A549 (cell line): ENCODE measurements at regions not wholly inside any gene's neighbourhood (a gene's known extent, or its start where the extent isn't known, plus 50 kb on each side); places are given as distances from the start of the nearest gene placed in this dataset.

Experiments
- ATAC-seq, 2 experiments: fragments of 200-7000 bp in 1 of 2; fragments of >200 bp in 1 of 2; cut with Nextera tagmentation in 1 of 2; cut with Tn5 transposase in 1 of 2; 3 replicates each; pipeline versions ENCODE4 v1.8.0 to v1.9.1; 2018 to 2020; ENCODE audit warnings: mild to moderate bottlenecking in 1 of 2, moderate library complexity in 1 of 2
- CTCF ChIA-PET: fragments of 300-600 bp; sonication (Branson Sonifier 250); formaldehyde crosslinking; extraction: SDS; loops from one replicate; lab custom pipeline; 2021; ENCODE audit warnings: antibody characterized with exemption, inconsistent platforms; lab: Yijun Ruan, JAX
- POLR2A ChIA-PET: fragments of 350-600 bp; formaldehyde crosslinking; extraction: SDS; loops from one replicate; lab custom pipeline; 2021; ENCODE audit warnings: antibody characterized with exemption, inconsistent platforms; lab: Yijun Ruan, JAX
- DNase-seq, 2 experiments: peaks; one replicate each; pipeline versions ENCODE4 v3.0.0 to v3.0.0-alpha.2; 2011 to 2016; ENCODE audit warnings: low read depth in 1 of 2, low spot score in 1 of 2
- FAIRE-seq: peaks from 2 replicates; lab custom pipeline; 2011; peaks lifted over from hg19 to GRCh38; lab: Jason Lieb, UNC
- H3K27ac ChIP-seq, 2 experiments: fragments of >200 bp; sonication (Bioruptor Twin); formaldehyde crosslinking; 3 replicates each; pipeline ENCODE4 v1.5.1; 2016 to 2017
- H3K4me1 ChIP-seq: fragments of >200 bp; sonication (Bioruptor Twin); formaldehyde crosslinking; 3 replicates; pipeline ENCODE4 v1.6.1; 2016
- H3K4me2 ChIP-seq: fragments of >200 bp; sonication (Bioruptor Twin); formaldehyde crosslinking; 3 replicates; pipeline ENCODE4 v1.6.1; 2016
- H3K4me3 ChIP-seq: fragments of >200 bp; sonication (Bioruptor Twin); formaldehyde crosslinking; 3 replicates; pipeline ENCODE4 v1.5.1; 2016
- H3K9me3 ChIP-seq: fragments of >200 bp; sonication (Bioruptor Twin); formaldehyde crosslinking; 3 replicates; pipeline ENCODE4 v1.6.1; 2016
- BHLHE40 ChIP-seq: IDR thresholded peaks from 2 replicates; pipeline ENCODE4 v1.6.1; 2012; ENCODE audit warnings: low read depth, low read length, inconsistent platforms
- CHD2 ChIP-seq: fragments of 150-350 bp; IDR thresholded peaks from 2 replicates; pipeline ENCODE4 v1.6.1; 2014; ENCODE audit warnings: low read length; ENCODE audit not compliant: partially characterized antibody
- CHD4 ChIP-seq: fragments of 200-600 bp; sonication (generic); IDR thresholded peaks from 2 replicates; pipeline ENCODE4 v1.6.1; 2016; ENCODE audit warnings: antibody characterized with exemption, mild to moderate bottlenecking, borderline replicate concordance
- EHF ChIP-seq: fragments of 250-450 bp; sonication (Bioruptor Pico); IDR thresholded peaks from 2 replicates; pipeline ENCODE4 v1.5.0; 2020; ENCODE audit warnings: mild to moderate bottlenecking
- EHMT2 ChIP-seq: fragments of 200-600 bp; sonication (generic); IDR thresholded peaks from 2 replicates; pipeline ENCODE4 v1.6.1; 2016; ENCODE audit warnings: antibody characterized with exemption, low read depth, mild to moderate bottlenecking, moderate library complexity
- EP300 ChIP-seq, 2 experiments: fragments of >200 bp; sonication (Bioruptor Twin); formaldehyde crosslinking; IDR thresholded peaks; 2 replicates in 1 of 2; 3 replicates in 1 of 2; pipeline ENCODE4 v1.6.1; 2016 to 2017
- ESRRA ChIP-seq: fragments of 150-350 bp; IDR thresholded peaks from 2 replicates; pipeline ENCODE4 v1.6.1; 2014; ENCODE audit warnings: mild to moderate bottlenecking, low read length, borderline replicate concordance
- FOSL2 ChIP-seq, 2 experiments: fragments of 450-650 bp in 1 of 2; fragments of >200 bp in 1 of 2; sonication (Bioruptor Twin) in 1 of 2; formaldehyde crosslinking; IDR thresholded peaks; 2 replicates each; pipeline versions ENCODE4 v1.5.0 to v1.6.1; 2016 to 2020; ENCODE audit warnings: mild to moderate bottlenecking in 1 of 2, moderate library complexity in 1 of 2
- HDAC2 ChIP-seq: fragments of 200-600 bp; sonication (generic); IDR thresholded peaks from 2 replicates; pipeline ENCODE4 v1.6.1; 2016
- HOXB13 ChIP-seq: fragments of 250-450 bp; sonication (Bioruptor Pico); IDR thresholded peaks from 2 replicates; pipeline ENCODE4 v1.5.0; 2020; ENCODE audit warnings: low read depth, mild to moderate bottlenecking, moderate library complexity
- JUNB ChIP-seq: fragments of >200 bp; sonication (Bioruptor Twin); formaldehyde crosslinking; IDR thresholded peaks from 2 replicates; pipeline ENCODE4 v1.6.1; 2016
- KDM5A ChIP-seq: fragments of 200-600 bp; sonication (generic); IDR thresholded peaks from 2 replicates; pipeline ENCODE4 v1.6.1; 2016; ENCODE audit warnings: antibody characterized with exemption, mild to moderate bottlenecking
- MAFK ChIP-seq: fragments of 450-650 bp; IDR thresholded peaks from 2 replicates; pipeline ENCODE4 v1.6.1; 2014; ENCODE audit not compliant: partially characterized antibody
- MYC ChIP-seq: IDR thresholded peaks from 2 replicates; pipeline ENCODE4 v1.6.1; 2012; ENCODE audit warnings: mild to moderate bottlenecking, inconsistent platforms, low read length, improper control_type of control experiment, borderline replicate concordance
- NPAS2 ChIP-seq: fragments of 250-450 bp; sonication (Bioruptor Pico); IDR thresholded peaks from 2 replicates; pipeline ENCODE4 v1.8.0; 2022; ENCODE audit warnings: mild to moderate bottlenecking, moderate library complexity, borderline replicate concordance
- PHF8 ChIP-seq: fragments of 200-600 bp; sonication (generic); IDR thresholded peaks from 2 replicates; pipeline ENCODE4 v1.6.1; 2016; ENCODE audit warnings: low read depth, mild to moderate bottlenecking, antibody characterized with exemption, moderate library complexity, borderline replicate concordance
- POLR2A ChIP-seq: IDR thresholded peaks from 2 replicates; pipeline ENCODE4 v1.6.1; 2012; ENCODE audit warnings: mild to moderate bottlenecking, low read length
- POLR2AphosphoS2 ChIP-seq: conservative IDR thresholded peaks from 2 replicates; pipeline ENCODE4 v1.6.1; 2012; ENCODE audit warnings: low read length, improper control_type of control experiment, inconsistent platforms
- RAD21 ChIP-seq, 2 experiments: fragments of >200 bp in 1 of 2; sonication (Bioruptor Twin) in 1 of 2; formaldehyde crosslinking in 1 of 2; IDR thresholded peaks in 1 of 2; conservative IDR thresholded peaks in 1 of 2; 2 replicates in 1 of 2; 3 replicates in 1 of 2; pipeline ENCODE4 v1.6.1; 2012 to 2018; ENCODE audit warnings: inconsistent platforms in 1 of 2
- RARB ChIP-seq: fragments of 250-450 bp; sonication (Bioruptor Pico); IDR thresholded peaks from 2 replicates; pipeline ENCODE4 v1.8.0; 2021; ENCODE audit warnings: mild to moderate bottlenecking, moderate library complexity
- RCOR1 ChIP-seq: fragments of 150-350 bp; IDR thresholded peaks from 2 replicates; pipeline ENCODE4 v1.6.1; 2014; ENCODE audit warnings: antibody characterized with exemption, low read length, low read depth
- RNF2 ChIP-seq: fragments of 200-600 bp; sonication (generic); IDR thresholded peaks from 2 replicates; pipeline ENCODE4 v1.6.1; 2016; ENCODE audit warnings: low read depth, mild to moderate bottlenecking, antibody characterized with exemption, moderate library complexity, borderline replicate concordance
- SMC3 ChIP-seq: fragments of >200 bp; sonication (Bioruptor Twin); formaldehyde crosslinking; IDR thresholded peaks from 3 replicates; pipeline ENCODE4 v1.6.1; 2018; ENCODE audit warnings: inconsistent platforms
- SREBF2 ChIP-seq: fragments of 450-650 bp; IDR thresholded peaks from 2 replicates; pipeline ENCODE4 v1.6.1; 2014; ENCODE audit warnings: mild to moderate bottlenecking, moderate library complexity
- TFCP2L1 ChIP-seq: fragments of 250-450 bp; sonication (Bioruptor Pico); IDR thresholded peaks from 2 replicates; pipeline ENCODE4 v1.5.0; 2021; ENCODE audit warnings: mild to moderate bottlenecking
- ZC3H11A ChIP-seq: fragments of 450-650 bp; IDR thresholded peaks from 2 replicates; pipeline ENCODE4 v1.6.1; 2014; ENCODE audit warnings: antibody characterized with exemption, mild to moderate bottlenecking
- WGBS: methylation state at CpG from one replicate; pipeline ENCODE4 v1.1.6; 2017; ENCODE audit errors: missing lambda C conversion rate; 5-methylcytosine and 5-hydroxymethylcytosine counted together
- TF ChIP-seq, protein P1 (sequence below): IDR thresholded peaks from 2 replicates; pipeline ENCODE4 v1.6.1; 2012
- TF ChIP-seq, protein P2 (sequence below): fragments of 450-650 bp; IDR thresholded peaks from 2 replicates; pipeline ENCODE4 v1.6.1; 2014; ENCODE audit warnings: antibody characterized with exemption
- TF ChIP-seq, protein P3 (sequence below): IDR thresholded peaks from 2 replicates; pipeline ENCODE4 v1.6.1; 2012; ENCODE audit warnings: low read depth, borderline replicate concordance
- TF ChIP-seq, protein P4 (sequence below): fragments of 250-450 bp; sonication (Bioruptor Pico); IDR thresholded peaks from 2 replicates; pipeline ENCODE4 v1.5.0; 2021; ENCODE audit warnings: mild to moderate bottlenecking, moderate library complexity, borderline replicate concordance

DNA sequence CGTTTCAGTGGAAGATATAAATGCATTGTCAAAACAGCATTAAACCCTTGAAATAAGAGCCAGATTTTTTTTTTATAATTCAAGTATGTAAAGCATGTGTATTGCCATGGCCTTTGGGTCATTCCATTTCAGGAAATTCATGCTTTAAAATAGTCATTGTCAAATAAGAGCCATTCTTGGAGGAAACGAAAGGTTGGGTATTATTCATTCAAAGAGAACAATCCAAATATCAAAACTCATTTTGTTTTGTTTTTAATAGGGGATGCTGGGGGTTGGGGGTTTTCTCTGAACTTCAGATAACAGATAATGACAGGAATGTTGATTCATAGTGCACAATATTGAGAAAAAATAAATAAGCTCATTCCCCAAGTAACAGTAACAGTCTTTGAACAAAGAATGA, 174.4 kb upstream of the NUDT4 start:
- POLR2A ChIA-PET, result no interaction called here
- no peak for FAIRE-seq
- peaks cover 9% of the 10 kb centered on the region for H3K4me1 ChIP-seq

DNA sequence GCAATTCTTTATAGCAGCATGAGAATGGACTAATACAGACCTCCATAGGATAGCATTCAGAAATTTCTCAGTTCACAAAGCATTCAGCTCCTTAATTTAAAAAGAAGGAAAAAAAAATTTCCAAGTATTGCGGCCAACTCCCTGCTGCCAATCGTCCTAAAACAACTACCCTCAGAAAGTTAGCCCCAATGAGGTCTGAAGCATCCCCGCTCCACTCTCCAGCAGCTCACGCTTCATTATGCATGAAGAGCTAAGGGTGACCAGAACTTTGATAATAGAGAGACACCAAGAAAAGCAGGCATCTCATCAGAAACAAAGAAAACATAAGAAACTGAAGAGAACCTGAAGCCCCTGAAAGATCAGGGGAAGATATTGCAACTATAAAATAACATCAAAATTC, 172.8 kb upstream of the NUDT4 start:
- POLR2A ChIA-PET, result no interaction called here
- TF ChIP-seq ZC3H11A, result no peak
- TF ChIP-seq KDM5A, result no peak
- 55% methylated on average over 4 of the region's 4 CpGs for WGBS
- CTCF ChIA-PET, result interaction anchor here (2.3 kb wide), 1 partner anchor 11 kb away, joined by 5 read pairs; no protein-coding TSS in a partner anchor
- no peaks in the 10 kb centered on the region for H3K4me1 ChIP-seq
- H3K4me2 ChIP-seq, result no peak overlapping the region
- FAIRE-seq, result no peak
- no peak overlapping the region for H3K27ac ChIP-seq
- no peak overlapping the region for H3K4me3 ChIP-seq
- ATAC-seq, result no peak
- no peaks in the 10 kb centered on the region for H3K9me3 ChIP-seq
- no peak for DNase-seq

More for the DNA sequence above, 174.4 kb upstream of the NUDT4 start:
- H3K4me3 ChIP-seq, result no peak overlapping the region
- ATAC-seq (no peak), DNase-seq (no peak)
- CTCF ChIA-PET, result interaction anchor here (1.0 to 2.3 kb wide), 3 partner anchors 12 to 26 kb away, joined by 3 to 5 read pairs (median 3); no protein-coding TSS in a partner anchor
- TF ChIP-seq SMC3 (no peak), POLR2AphosphoS2 (no peak), TFCP2L1 (CRISPR knock-in tag) (no peak), POLR2A (no peak), MAFK (no peak), ESRRA (no peak), RNF2 (no peak), RAD21 (conservative IDR thresholded peaks at IDR 0.05 in 1 of 2, IDR thresholded peaks at IDR 0.05 in 1 of 2) (no peak), PHF8 (no peak), NPAS2 (CRISPR knock-in tag) (no peak), SREBF2 (no peak), EP300 (IDR thresholded peaks at IDR 0.05) (no peak), HDAC2 (no peak), CHD2 (no peak)
- TF ChIP-seq, protein P1, sequence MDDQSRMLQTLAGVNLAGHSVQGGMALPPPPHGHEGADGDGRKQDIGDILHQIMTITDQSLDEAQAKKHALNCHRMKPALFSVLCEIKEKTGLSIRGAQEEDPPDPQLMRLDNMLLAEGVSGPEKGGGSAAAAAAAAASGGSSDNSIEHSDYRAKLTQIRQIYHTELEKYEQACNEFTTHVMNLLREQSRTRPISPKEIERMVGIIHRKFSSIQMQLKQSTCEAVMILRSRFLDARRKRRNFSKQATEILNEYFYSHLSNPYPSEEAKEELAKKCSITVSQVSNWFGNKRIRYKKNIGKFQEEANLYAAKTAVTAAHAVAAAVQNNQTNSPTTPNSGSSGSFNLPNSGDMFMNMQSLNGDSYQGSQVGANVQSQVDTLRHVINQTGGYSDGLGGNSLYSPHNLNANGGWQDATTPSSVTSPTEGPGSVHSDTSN, result no peak
- TF ChIP-seq, protein P2, sequence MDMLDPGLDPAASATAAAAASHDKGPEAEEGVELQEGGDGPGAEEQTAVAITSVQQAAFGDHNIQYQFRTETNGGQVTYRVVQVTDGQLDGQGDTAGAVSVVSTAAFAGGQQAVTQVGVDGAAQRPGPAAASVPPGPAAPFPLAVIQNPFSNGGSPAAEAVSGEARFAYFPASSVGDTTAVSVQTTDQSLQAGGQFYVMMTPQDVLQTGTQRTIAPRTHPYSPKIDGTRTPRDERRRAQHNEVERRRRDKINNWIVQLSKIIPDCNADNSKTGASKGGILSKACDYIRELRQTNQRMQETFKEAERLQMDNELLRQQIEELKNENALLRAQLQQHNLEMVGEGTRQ, result no peak
- no peaks in the 10 kb centered on the region for H3K9me3 ChIP-seq
- WGBS, result 19% methylated on average over 2 of the region's 2 CpGs
- H3K4me2 ChIP-seq, result no peak overlapping the region
- no peak overlapping the region for H3K27ac ChIP-seq

DNA sequence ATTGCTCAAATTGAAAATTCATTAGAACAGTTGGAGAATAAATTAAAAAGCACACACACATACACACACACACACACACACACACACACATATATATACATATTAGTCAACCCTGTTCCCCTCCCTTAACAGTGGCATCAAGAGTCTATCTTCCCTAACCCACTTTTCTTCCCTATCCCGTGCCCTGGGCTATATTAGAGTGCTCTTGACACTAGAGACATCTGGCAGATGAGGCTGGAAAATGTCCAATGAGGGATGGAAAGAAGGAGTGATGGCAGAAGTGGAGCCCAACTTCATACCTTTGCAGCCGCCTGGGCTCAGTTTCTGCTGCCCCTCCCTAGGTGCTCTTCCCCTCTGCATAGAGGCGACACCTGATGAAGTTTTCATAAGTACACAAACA, 172.4 kb upstream of the NUDT4 start:
- 53% methylated on average over 3 of the region's 3 CpGs for WGBS
- Histone ChIP-seq H3K27ac (no peak overlapping the region), H3K4me3 (no peak overlapping the region), H3K4me1 (no peaks in the 10 kb centered on the region), H3K9me3 (no peaks in the 10 kb centered on the region), H3K4me2 (no peak overlapping the region)
- POLR2A ChIA-PET, result no interaction called here
- ATAC-seq (no peak), FAIRE-seq (no peak), DNase-seq (no peak)
- CTCF ChIA-PET, result no interaction called here
- TF ChIP-seq JUNB (no peak), MAFK (no peak), EHMT2 (no peak), BHLHE40 (no peak), RARB (CRISPR knock-in tag) (no peak), RNF2 (no peak), RCOR1 (no peak), HOXB13 (no peak), SMC3 (no peak), FOSL2 (IDR thresholded peaks at IDR 0.05) (no peak), FOSL2 (CRISPR knock-in tag; IDR thresholded peaks at IDR 0.05) (no peak), CHD4 (no peak), NPAS2 (CRISPR knock-in tag) (no peak), EHF (CRISPR knock-in tag) (no peak), MYC (no peak), PHF8 (no peak)
- TF ChIP-seq, protein P3, sequence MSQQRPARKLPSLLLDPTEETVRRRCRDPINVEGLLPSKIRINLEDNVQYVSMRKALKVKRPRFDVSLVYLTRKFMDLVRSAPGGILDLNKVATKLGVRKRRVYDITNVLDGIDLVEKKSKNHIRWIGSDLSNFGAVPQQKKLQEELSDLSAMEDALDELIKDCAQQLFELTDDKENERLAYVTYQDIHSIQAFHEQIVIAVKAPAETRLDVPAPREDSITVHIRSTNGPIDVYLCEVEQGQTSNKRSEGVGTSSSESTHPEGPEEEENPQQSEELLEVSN, result no peak
- TF ChIP-seq, protein P4, sequence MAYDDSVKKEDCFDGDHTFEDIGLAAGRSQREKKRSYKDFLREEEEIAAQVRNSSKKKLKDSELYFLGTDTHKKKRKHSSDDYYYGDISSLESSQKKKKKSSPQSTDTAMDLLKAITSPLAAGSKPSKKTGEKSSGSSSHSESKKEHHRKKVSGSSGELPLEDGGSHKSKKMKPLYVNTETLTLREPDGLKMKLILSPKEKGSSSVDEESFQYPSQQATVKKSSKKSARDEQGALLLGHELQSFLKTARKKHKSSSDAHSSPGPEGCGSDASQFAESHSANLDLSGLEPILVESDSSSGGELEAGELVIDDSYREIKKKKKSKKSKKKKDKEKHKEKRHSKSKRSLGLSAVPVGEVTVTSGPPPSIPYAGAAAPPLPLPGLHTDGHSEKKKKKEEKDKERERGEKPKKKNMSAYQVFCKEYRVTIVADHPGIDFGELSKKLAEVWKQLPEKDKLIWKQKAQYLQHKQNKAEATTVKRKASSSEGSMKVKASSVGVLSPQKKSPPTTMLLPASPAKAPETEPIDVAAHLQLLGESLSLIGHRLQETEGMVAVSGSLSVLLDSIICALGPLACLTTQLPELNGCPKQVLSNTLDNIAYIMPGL (CRISPR knock-in tag), result no peak
